Neural cell (in vitro differentiated cells): ENCODE measurements at regions not wholly inside any gene's neighbourhood (a gene's known extent, or its start where the extent isn't known, plus 50 kb on each side); places are given as distances from the start of the nearest gene placed in this dataset.

Experiments used
- H2AFZ ChIP-seq: fragments of 200-600, 300-800 bp; sonication (generic), shearing (Covaris generic); 2 replicates; pipeline ENCODE4 v1.6.0; 2014; ENCODE audit warnings: low read depth, mild to moderate bottlenecking, antibody characterized with exemption, low read length, moderate library complexity
- H3F3A ChIP-seq: fragments of 200-600 bp; shearing (Covaris generic); 2 replicates; pipeline ENCODE4 v1.6.1; 2016; ENCODE audit warnings: mild to moderate bottlenecking, moderate library complexity, mixed read lengths, antibody characterized with exemption, low read length; ENCODE audit not compliant: insufficient read depth, poor library complexity, severe bottlenecking
- H3K27ac ChIP-seq: fragments of 200-600, 300-800 bp; sonication (generic), shearing (Covaris generic); 2 replicates; pipeline ENCODE4 v1.5.1; 2014; ENCODE audit warnings: mild to moderate bottlenecking, low read length, moderate library complexity
- H3K27me3 ChIP-seq: fragments of 300-800, 200-600 bp; sonication (generic), shearing (Covaris generic); 2 replicates; pipeline ENCODE4 v1.6.0; 2014; ENCODE audit warnings: mild to moderate bottlenecking, low read depth, low read length, moderate library complexity; ENCODE audit not compliant: insufficient read depth
- H3K36me3 ChIP-seq: fragments of 300-800, 200-600 bp; sonication (generic), shearing (Covaris generic); 2 replicates; pipeline ENCODE4 v1.5.1; 2014; ENCODE audit warnings: mild to moderate bottlenecking, antibody characterized with exemption, low read length, moderate library complexity; ENCODE audit not compliant: insufficient read depth
- H3K4me2 ChIP-seq: fragments of 300-800, 200-600 bp; sonication (generic), shearing (Covaris generic); 2 replicates; pipeline ENCODE4 v1.6.0; 2014; ENCODE audit warnings: mild to moderate bottlenecking, low read length
- H3K4me3 ChIP-seq: fragments of 300-800, 200-600 bp; sonication (generic), shearing (Covaris generic); 2 replicates; pipeline ENCODE4 v1.5.1; 2014; ENCODE audit warnings: mild to moderate bottlenecking, low read length, moderate library complexity
- H3K79me2 ChIP-seq: fragments of 200-600 bp; shearing (Covaris generic); replicated peaks from 2 replicates; pipeline ENCODE4 v1.6.0; 2014; ENCODE audit warnings: mild to moderate bottlenecking, low read length, moderate library complexity; ENCODE audit not compliant: insufficient read depth
- H3K9ac ChIP-seq: fragments of 300-800, 200-600 bp; sonication (generic), shearing (Covaris generic); 2 replicates; pipeline ENCODE4 v1.6.1; 2016; ENCODE audit warnings: mild to moderate bottlenecking, low read length, mixed read lengths
- H3K9me2 ChIP-seq: fragments of 200-600 bp; shearing (Covaris generic); 2 replicates; pipeline ENCODE4 v1.6.1; 2016; ENCODE audit warnings: mild to moderate bottlenecking, low read length, mixed read lengths; ENCODE audit not compliant: insufficient read depth
- H3K9me3 ChIP-seq: fragments of 200-600, 300-800 bp; sonication (generic), shearing (Covaris generic); 2 replicates; pipeline ENCODE4 v1.6.1; 2016; ENCODE audit warnings: mild to moderate bottlenecking, mixed run types, low read length, moderate library complexity, mixed read lengths
- H4K20me1 ChIP-seq: fragments of 200-600 bp; shearing (Covaris generic); 2 replicates; pipeline ENCODE4 v1.6.1; 2016; ENCODE audit warnings: mild to moderate bottlenecking, mixed run types; ENCODE audit not compliant: insufficient read depth
- CTCF ChIP-seq: fragments of 450-650 bp; IDR thresholded peaks from 2 replicates; pipeline ENCODE4 v1.5.1; 2014; ENCODE audit warnings: antibody characterized with exemption, mild to moderate bottlenecking, moderate library complexity; ENCODE audit not compliant: poor library complexity, severe bottlenecking
- EP300 ChIP-seq: fragments of 450-650 bp; conservative IDR thresholded peaks from 2 replicates; pipeline ENCODE4 v1.6.1; 2014; ENCODE audit warnings: antibody characterized with exemption, mild to moderate bottlenecking, moderate library complexity; ENCODE audit not compliant: poor library complexity, severe bottlenecking
- EZH2 ChIP-seq: fragments of 200-600, 300-800 bp; shearing (Covaris generic), sonication (generic); IDR thresholded peaks from 2 replicates; pipeline ENCODE4 v1.6.1; 2014; ENCODE audit warnings: antibody characterized with exemption, low read length, borderline replicate concordance, mild to moderate bottlenecking; ENCODE audit not compliant: insufficient read depth, poor library complexity, severe bottlenecking
- MXI1 ChIP-seq: fragments of 450-650 bp; conservative IDR thresholded peaks from 2 replicates; pipeline ENCODE4 v1.6.1; 2014; ENCODE audit warnings: antibody characterized with exemption, mild to moderate bottlenecking; ENCODE audit not compliant: poor library complexity, severe bottlenecking
- POLR2AphosphoS5 ChIP-seq: IDR thresholded peaks from 2 replicates; pipeline ENCODE4 v1.6.1; 2012
- RAD21 ChIP-seq: fragments of 450-650 bp; conservative IDR thresholded peaks from 2 replicates; pipeline ENCODE4 v1.6.1; 2014; ENCODE audit warnings: antibody characterized with exemption, mild to moderate bottlenecking, moderate library complexity
- REST ChIP-seq: IDR thresholded peaks from 2 replicates; pipeline ENCODE4 v1.6.1; 2012; ENCODE audit warnings: borderline replicate concordance
- SMC3 ChIP-seq: fragments of 450-650 bp; conservative IDR thresholded peaks from 2 replicates; pipeline ENCODE4 v1.6.1; 2014; ENCODE audit warnings: antibody characterized with exemption, mild to moderate bottlenecking, moderate library complexity; ENCODE audit not compliant: poor library complexity
- TAF1 ChIP-seq: IDR thresholded peaks from 2 replicates; pipeline ENCODE4 v1.6.1; 2012; ENCODE audit warnings: low read depth

GRCh38 chr7:16098058-16098457 is 323.3 kb downstream of the CRPPA start:
- H3K27me3 ChIP-seq, result no peaks in the 10 kb centered on the region
- no peak overlapping the region for H2AFZ ChIP-seq
- H3F3A ChIP-seq, result no peaks in the 10 kb centered on the region
- no peak overlapping the region for H3K4me3 ChIP-seq
- no peaks in the 10 kb centered on the region for H3K9me2 ChIP-seq
- H3K79me2 ChIP-seq, result no peaks in the 10 kb centered on the region
- H3K9me3 ChIP-seq, result no peaks in the 10 kb centered on the region
- H3K27ac ChIP-seq, result no peak overlapping the region
- no peaks in the 10 kb centered on the region for H3K36me3 ChIP-seq
- no peak overlapping the region for H3K4me2 ChIP-seq
- TF ChIP-seq SMC3, result no peak
- no peak for TF ChIP-seq EZH2
- no peak for TF ChIP-seq MXI1
- H4K20me1 ChIP-seq, result no peaks in the 10 kb centered on the region
- no peak overlapping the region for H3K9ac ChIP-seq

GRCh38 chr7:16095171-16095950 is 326.0 kb downstream of the CRPPA start:
- no peaks in the 10 kb centered on the region for H3K9me2 ChIP-seq
- no peaks in the 10 kb centered on the region for H3F3A ChIP-seq
- no peaks in the 10 kb centered on the region for H3K79me2 ChIP-seq
- no peaks in the 10 kb centered on the region for H4K20me1 ChIP-seq
- H3K27ac ChIP-seq, result peak overlapping the region; percentile 12
- H3K4me2 ChIP-seq, result no peak overlapping the region
- H2AFZ ChIP-seq, result no peak overlapping the region
- no peaks in the 10 kb centered on the region for H3K36me3 ChIP-seq
- no peaks in the 10 kb centered on the region for H3K9me3 ChIP-seq
- no peak for TF ChIP-seq POLR2AphosphoS5
- TF ChIP-seq TAF1, result no peak
- no peak for TF ChIP-seq RAD21
- TF ChIP-seq EP300, result no peak
- no peak for TF ChIP-seq CTCF
- no peak for TF ChIP-seq REST
- TF ChIP-seq SMC3, result no peak
- TF ChIP-seq MXI1, result no peak
- TF ChIP-seq EZH2, result no peak
- H3K4me3 ChIP-seq, result no peak overlapping the region
- no peaks in the 10 kb centered on the region for H3K27me3 ChIP-seq
- no peak overlapping the region for H3K9ac ChIP-seq
